ENCODE measurements at regions not wholly inside any gene's neighbourhood (a gene's known extent, or its start where the extent isn't known, plus 50 kb on each side); places are given as distances from the start of the nearest gene placed in this dataset.

DNA sequence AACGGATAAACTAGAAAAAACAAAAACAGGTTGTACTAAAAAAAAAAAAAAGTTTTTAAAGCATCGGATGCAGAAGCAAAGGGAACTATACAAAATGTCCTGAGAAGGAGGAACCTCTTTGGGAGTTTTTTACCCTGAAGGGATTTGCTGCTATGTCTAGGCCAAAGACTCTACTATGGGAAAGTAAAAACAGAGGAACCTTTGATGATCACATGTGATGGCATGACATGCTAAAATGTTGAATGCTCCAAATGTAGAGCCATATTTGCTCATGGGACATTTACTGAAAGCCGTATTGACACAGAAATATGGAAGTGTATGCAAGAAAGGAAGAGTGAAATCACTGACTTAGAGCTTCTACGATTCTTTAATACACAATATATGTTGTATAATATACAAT is 992.0 kb upstream of the ZEB2 start:
- no peaks in the 10 kb centered on the region for H3K9me3 ChIP-seq (ENCODE audit: control insufficient read depth in 2 of 3, insufficient read depth in 1 of 3, low read length in 3 of 3)
- H3K27ac ChIP-seq (ENCODE audit: low read depth in 2 of 2, low read length in 2 of 2): no peak overlapping the region
- no peak overlapping the region for H3K4me3 ChIP-seq (ENCODE audit: low read length in 3 of 3)
- TF ChIP-seq, protein P1, sequence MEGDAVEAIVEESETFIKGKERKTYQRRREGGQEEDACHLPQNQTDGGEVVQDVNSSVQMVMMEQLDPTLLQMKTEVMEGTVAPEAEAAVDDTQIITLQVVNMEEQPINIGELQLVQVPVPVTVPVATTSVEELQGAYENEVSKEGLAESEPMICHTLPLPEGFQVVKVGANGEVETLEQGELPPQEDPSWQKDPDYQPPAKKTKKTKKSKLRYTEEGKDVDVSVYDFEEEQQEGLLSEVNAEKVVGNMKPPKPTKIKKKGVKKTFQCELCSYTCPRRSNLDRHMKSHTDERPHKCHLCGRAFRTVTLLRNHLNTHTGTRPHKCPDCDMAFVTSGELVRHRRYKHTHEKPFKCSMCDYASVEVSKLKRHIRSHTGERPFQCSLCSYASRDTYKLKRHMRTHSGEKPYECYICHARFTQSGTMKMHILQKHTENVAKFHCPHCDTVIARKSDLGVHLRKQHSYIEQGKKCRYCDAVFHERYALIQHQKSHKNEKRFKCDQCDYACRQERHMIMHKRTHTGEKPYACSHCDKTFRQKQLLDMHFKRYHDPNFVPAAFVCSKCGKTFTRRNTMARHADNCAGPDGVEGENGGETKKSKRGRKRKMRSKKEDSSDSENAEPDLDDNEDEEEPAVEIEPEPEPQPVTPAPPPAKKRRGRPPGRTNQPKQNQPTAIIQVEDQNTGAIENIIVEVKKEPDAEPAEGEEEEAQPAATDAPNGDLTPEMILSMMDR (IDR thresholded peaks at IDR 0.05; ENCODE audit: borderline replicate concordance, extremely low read depth, insufficient read depth): no peak
- intact Hi-C loops (cut with DNase I): no loop called here
- no peaks in the 10 kb centered on the region for H3K27me3 ChIP-seq (ENCODE audit: control insufficient read depth, insufficient read depth, low read length)
- H3K9ac ChIP-seq (ENCODE audit: low read length in 3 of 3): no peak overlapping the region
- FAIRE-seq (no peak), DNase-seq (no peak)
- no peaks in the 10 kb centered on the region for H3K36me3 ChIP-seq (ENCODE audit: control insufficient read depth in 2 of 3, insufficient read depth in 3 of 3, low read length in 3 of 3)
- no peaks in the 10 kb centered on the region for H3K4me1 ChIP-seq (ENCODE audit: control insufficient read depth in 2 of 3, insufficient read depth in 2 of 3, low read depth in 1 of 3, low read length in 3 of 3)

DNA sequence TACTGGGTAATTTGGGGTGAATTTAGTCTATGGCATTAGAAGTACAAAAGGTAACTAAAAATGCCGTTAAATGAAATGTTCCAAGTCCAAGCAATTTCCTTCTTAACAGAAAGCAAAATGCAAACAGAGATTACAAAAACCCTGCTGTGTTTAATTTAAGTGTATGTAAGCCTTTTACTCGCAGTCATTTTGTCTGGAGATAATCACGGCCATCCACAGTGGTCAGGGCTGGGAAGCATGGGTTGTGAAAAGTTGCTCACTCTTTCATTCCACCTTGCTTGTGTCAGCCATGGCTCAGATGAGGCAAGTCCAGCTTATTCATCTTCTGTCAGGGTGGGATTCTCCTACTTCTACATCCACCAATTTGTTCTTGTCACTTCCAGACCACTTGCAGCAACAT is 983.6 kb upstream of the ZEB2 start:
- H3K9me3 ChIP-seq (ENCODE audit: control insufficient read depth in 2 of 3, insufficient read depth in 1 of 3, low read length in 3 of 3): peaks cover 0 to 1% (median 0%) of the 10 kb centered on the region in 3 donors
- no peaks in the 10 kb centered on the region for H3K4me1 ChIP-seq (ENCODE audit: control insufficient read depth in 2 of 3, insufficient read depth in 2 of 3, low read depth in 1 of 3, low read length in 3 of 3)
- H3K4me3 ChIP-seq (ENCODE audit: low read length in 3 of 3): no peak overlapping the region
- H3K36me3 ChIP-seq (ENCODE audit: control insufficient read depth in 2 of 3, insufficient read depth in 3 of 3, low read length in 3 of 3): no peaks in the 10 kb centered on the region
- FAIRE-seq: no peak
- no peak for DNase-seq
- TF ChIP-seq, protein P1 (IDR thresholded peaks at IDR 0.05; ENCODE audit: borderline replicate concordance, extremely low read depth, insufficient read depth): no peak
- no peak overlapping the region for H3K27ac ChIP-seq (ENCODE audit: low read depth in 2 of 2, low read length in 2 of 2)
- no peaks in the 10 kb centered on the region for H3K27me3 ChIP-seq (ENCODE audit: control insufficient read depth, insufficient read depth, low read length)
- intact Hi-C loops (cut with DNase I): no loop called here
- H3K9ac ChIP-seq (ENCODE audit: low read length in 3 of 3): no peak overlapping the region

DNA sequence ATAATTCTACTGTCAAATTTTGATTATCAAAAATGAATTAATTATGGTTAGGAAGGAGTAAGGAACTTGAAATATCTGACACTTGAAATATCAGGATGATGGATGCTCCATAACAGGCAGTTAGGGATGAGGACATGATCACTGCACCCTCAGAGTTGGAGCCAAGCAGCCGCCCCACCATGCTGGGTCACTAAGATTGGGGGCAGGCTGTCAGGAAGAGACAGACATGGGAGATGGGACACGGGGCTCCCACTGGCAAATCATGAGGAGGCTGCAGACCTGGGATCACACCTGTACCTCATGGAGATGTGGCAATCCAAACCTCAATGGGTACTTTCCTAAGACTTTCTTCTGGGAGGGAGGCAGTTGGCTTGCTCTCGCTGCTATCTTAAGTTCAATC is 982.0 kb upstream of the ZEB2 start:
- FAIRE-seq (no peak), DNase-seq (no peak)
- H3K27me3 ChIP-seq (ENCODE audit: control insufficient read depth, insufficient read depth, low read length): no peaks in the 10 kb centered on the region
- H3K9ac ChIP-seq (ENCODE audit: low read length in 3 of 3): no peak overlapping the region
- H3K4me3 ChIP-seq (ENCODE audit: low read length in 3 of 3): no peak overlapping the region
- H3K4me1 ChIP-seq (ENCODE audit: control insufficient read depth in 2 of 3, insufficient read depth in 2 of 3, low read depth in 1 of 3, low read length in 3 of 3): no peaks in the 10 kb centered on the region
- intact Hi-C loops (cut with DNase I): no loop called here
- no peaks in the 10 kb centered on the region for H3K36me3 ChIP-seq (ENCODE audit: control insufficient read depth in 2 of 3, insufficient read depth in 3 of 3, low read length in 3 of 3)
- peaks cover 0 to 1% (median 0%) of the 10 kb centered on the region in 3 donors for H3K9me3 ChIP-seq (ENCODE audit: control insufficient read depth in 2 of 3, insufficient read depth in 1 of 3, low read length in 3 of 3)
- TF ChIP-seq, protein P1 (IDR thresholded peaks at IDR 0.05; ENCODE audit: borderline replicate concordance, extremely low read depth, insufficient read depth): no peak
- H3K27ac ChIP-seq (ENCODE audit: low read depth in 2 of 2, low read length in 2 of 2): no peak overlapping the region

DNA sequence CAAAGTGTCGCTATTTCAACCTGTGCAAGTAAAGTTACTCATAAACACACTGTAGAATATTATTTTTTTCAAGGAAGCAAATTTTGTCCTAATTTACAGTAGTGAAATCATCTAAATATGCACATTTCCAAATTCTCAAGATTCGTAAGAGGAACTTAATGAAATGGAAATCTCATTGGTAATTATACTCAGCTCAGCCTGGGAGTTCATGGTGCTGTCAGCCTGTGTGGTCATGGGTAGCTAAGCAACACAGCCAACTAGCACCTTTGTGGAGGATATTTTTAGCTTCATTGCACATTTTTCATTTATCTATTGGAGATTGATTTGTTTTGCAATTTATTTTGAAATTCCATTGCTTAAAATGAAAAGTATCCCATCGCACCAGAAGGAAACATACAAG is 975.7 kb upstream of the ZEB2 start:
- Histone ChIP-seq H3K4me1 (ENCODE audit: control insufficient read depth in 2 of 3, insufficient read depth in 2 of 3, low read depth in 1 of 3, low read length in 3 of 3) (no peaks in the 10 kb centered on the region), H3K9ac (ENCODE audit: low read length in 3 of 3) (no peak overlapping the region), H3K27ac (ENCODE audit: low read depth in 2 of 2, low read length in 2 of 2) (no peak overlapping the region), H3K4me3 (ENCODE audit: low read length in 3 of 3) (no peak overlapping the region), H3K36me3 (ENCODE audit: control insufficient read depth in 2 of 3, insufficient read depth in 3 of 3, low read length in 3 of 3) (no peaks in the 10 kb centered on the region), H3K27me3 (ENCODE audit: control insufficient read depth, insufficient read depth, low read length) (no peaks in the 10 kb centered on the region), H3K9me3 (ENCODE audit: control insufficient read depth in 2 of 3, insufficient read depth in 1 of 3, low read length in 3 of 3) (no peaks in the 10 kb centered on the region)
- intact Hi-C loops (cut with DNase I): no loop called here
- DNase-seq (peak in 2 of 5 donors; percentile 4 to 12), FAIRE-seq (no peak)
- TF ChIP-seq, protein P1 (IDR thresholded peaks at IDR 0.05; ENCODE audit: borderline replicate concordance, extremely low read depth, insufficient read depth): no peak

Data from kidney (tissue), 13 donors.